ENCODE measurements at regions not wholly inside any gene's neighbourhood (a gene's known extent, or its start where the extent isn't known, plus 50 kb on each side); places are given as distances from the start of the nearest gene placed in this dataset.

DNA sequence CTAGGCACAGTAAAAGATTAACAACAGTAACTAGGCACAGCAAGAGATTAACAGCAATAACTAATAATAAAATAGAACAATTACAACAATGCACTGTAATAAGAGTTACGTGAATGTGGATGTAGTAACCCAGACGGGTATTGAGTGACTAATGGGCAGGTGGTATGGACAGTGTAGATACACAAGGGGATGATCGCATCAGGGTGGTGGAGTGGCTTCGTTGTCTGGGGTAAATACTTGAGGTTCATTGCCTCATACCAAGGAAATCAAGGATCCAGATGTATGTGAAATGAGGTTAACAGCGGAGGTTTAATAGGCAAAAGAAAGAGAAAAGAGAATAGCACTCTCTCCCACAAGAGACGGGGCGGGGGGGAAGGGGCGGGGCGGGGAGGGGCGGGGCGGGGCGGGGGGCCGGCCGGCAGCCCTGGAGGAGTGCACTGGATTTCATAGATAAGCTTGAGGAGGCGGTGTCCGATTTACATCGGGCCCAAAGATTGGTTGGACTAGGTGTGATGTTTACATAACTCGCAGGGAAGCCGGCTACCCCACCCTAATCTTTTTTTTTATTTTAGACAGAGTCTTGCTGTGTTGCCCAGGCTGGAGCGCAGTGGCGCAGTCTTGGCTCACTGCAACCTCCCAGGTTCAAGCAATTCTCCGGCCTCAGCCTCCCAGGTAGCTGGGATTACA is 106.3 kb downstream of the KCTD15 start:
- TF ChIP-seq, protein P1, sequence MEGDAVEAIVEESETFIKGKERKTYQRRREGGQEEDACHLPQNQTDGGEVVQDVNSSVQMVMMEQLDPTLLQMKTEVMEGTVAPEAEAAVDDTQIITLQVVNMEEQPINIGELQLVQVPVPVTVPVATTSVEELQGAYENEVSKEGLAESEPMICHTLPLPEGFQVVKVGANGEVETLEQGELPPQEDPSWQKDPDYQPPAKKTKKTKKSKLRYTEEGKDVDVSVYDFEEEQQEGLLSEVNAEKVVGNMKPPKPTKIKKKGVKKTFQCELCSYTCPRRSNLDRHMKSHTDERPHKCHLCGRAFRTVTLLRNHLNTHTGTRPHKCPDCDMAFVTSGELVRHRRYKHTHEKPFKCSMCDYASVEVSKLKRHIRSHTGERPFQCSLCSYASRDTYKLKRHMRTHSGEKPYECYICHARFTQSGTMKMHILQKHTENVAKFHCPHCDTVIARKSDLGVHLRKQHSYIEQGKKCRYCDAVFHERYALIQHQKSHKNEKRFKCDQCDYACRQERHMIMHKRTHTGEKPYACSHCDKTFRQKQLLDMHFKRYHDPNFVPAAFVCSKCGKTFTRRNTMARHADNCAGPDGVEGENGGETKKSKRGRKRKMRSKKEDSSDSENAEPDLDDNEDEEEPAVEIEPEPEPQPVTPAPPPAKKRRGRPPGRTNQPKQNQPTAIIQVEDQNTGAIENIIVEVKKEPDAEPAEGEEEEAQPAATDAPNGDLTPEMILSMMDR (IDR thresholded peaks at IDR 0.05; ENCODE audit: borderline replicate concordance, extremely low read depth, low read length, poor library complexity, severe bottlenecking), result no peak
- no peak for TF ChIP-seq EZH2 (IDR thresholded peaks at IDR 0.05; ENCODE audit: borderline replicate concordance, low read depth, low read length, severe bottlenecking)
